SU-DHL-6 (cell line): ENCODE measurements at regions not wholly inside any gene's neighbourhood (a gene's known extent, or its start where the extent isn't known, plus 50 kb on each side); places are given as distances from the start of the nearest gene placed in this dataset.

Experiments
- EZH2phosphoT487 ChIP-seq: fragments of 200-600 bp; sonication (generic), shearing (Covaris generic); conservative IDR thresholded peaks from 2 replicates; pipeline ENCODE4 v1.6.1; 2018; ENCODE audit warnings: mild to moderate bottlenecking, antibody characterized with exemption, low read length, moderate library complexity, mixed read lengths
- TF ChIP-seq, protein P1 (sequence below): fragments of 200-600 bp; sonication (generic); IDR thresholded peaks from one replicate; pipeline ENCODE4 v1.5.1; 2017; ENCODE audit warnings: antibody characterized with exemption, mild to moderate bottlenecking, low read length, moderate library complexity; ENCODE audit not compliant: insufficient read depth, poor library complexity, severe bottlenecking

DNA sequence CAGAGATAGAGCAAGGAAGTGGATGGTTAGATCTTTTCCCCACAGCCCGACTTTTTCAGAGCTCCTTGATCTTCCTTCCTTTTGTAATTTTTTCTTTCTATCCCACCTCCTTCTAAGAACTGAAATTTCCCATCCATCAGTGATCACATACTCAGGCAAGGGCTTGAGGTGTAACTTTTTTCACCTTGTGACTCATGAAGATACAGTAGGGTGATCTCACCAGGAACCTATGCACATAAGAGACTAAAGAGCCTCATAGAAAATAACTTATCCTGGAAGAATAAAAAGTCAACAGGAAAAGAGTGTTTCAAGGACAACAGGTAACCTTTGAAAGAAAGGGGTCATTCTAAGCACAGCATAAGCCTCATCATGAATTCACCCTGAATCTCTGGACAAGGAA, 131.2 kb upstream of the HCCS start:
- TF ChIP-seq, protein P1, sequence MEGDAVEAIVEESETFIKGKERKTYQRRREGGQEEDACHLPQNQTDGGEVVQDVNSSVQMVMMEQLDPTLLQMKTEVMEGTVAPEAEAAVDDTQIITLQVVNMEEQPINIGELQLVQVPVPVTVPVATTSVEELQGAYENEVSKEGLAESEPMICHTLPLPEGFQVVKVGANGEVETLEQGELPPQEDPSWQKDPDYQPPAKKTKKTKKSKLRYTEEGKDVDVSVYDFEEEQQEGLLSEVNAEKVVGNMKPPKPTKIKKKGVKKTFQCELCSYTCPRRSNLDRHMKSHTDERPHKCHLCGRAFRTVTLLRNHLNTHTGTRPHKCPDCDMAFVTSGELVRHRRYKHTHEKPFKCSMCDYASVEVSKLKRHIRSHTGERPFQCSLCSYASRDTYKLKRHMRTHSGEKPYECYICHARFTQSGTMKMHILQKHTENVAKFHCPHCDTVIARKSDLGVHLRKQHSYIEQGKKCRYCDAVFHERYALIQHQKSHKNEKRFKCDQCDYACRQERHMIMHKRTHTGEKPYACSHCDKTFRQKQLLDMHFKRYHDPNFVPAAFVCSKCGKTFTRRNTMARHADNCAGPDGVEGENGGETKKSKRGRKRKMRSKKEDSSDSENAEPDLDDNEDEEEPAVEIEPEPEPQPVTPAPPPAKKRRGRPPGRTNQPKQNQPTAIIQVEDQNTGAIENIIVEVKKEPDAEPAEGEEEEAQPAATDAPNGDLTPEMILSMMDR = no peak
- no peak for TF ChIP-seq EZH2phosphoT487
